IMR-90 (cell line): ENCODE measurements at regions not wholly inside any gene's neighbourhood (a gene's known extent, or its start where the extent isn't known, plus 50 kb on each side); places are given as distances from the start of the nearest gene placed in this dataset.

Source experiments
- ATAC-seq: fragments of 200-7000 bp; cut with Tn5 transposase; 2 replicates; pipeline ENCODE4 v1.9.1; 2020; ENCODE audit warnings: low read depth, mild to moderate bottlenecking, moderate library complexity
- BruUV-seq: library from RNA; stranded (reverse); fragments of 400-500 nt; replicated peaks from 2 replicates; lab custom pipeline; 2021; lab: Mats Ljungman, UMichigan
- CTCF ChIA-PET: fragments of 300-600 bp; formaldehyde crosslinking; extraction: SDS; loops from one replicate; lab custom pipeline; 2021; ENCODE audit warnings: antibody characterized with exemption; lab: Yijun Ruan, JAX
- POLR2A ChIA-PET: fragments of 300-600 bp; sonication (Branson Sonifier 250); formaldehyde crosslinking; loops from one replicate; lab custom pipeline; 2022; ENCODE audit warnings: antibody characterized with exemption; ENCODE audit not compliant: unreplicated experiment; lab: Charles Lee
- DNase-seq: peaks from one replicate; pipeline ENCODE4 v3.0.0; 2013
- H2AFZ ChIP-seq: replicated peaks from 2 replicates; pipeline ENCODE3; 2013; ENCODE audit warnings: low read length, mild to moderate bottlenecking; ENCODE audit not compliant: poor library complexity
- H2AK5ac ChIP-seq: 2 replicates; pipeline ENCODE4 v1.6.1; 2013; ENCODE audit warnings: low read depth, low read length, inconsistent platforms
- H2AK9ac ChIP-seq: replicated peaks from 2 replicates; pipeline ENCODE3; 2013; ENCODE audit warnings: mild to moderate bottlenecking, low read depth, low read length, moderate library complexity; ENCODE audit not compliant: poor library complexity
- H2BK120ac ChIP-seq: 2 replicates; pipeline ENCODE4 v1.6.1; 2013; ENCODE audit warnings: low read depth, low read length, inconsistent platforms
- H2BK15ac ChIP-seq: 3 replicates; pipeline ENCODE4 v1.6.1; 2013; ENCODE audit warnings: low read depth, low read length, inconsistent platforms
- H2BK20ac ChIP-seq: 2 replicates; pipeline ENCODE4 v1.6.1; 2013; ENCODE audit warnings: low read depth, mild to moderate bottlenecking, inconsistent platforms, low read length, moderate library complexity
- H2BK5ac ChIP-seq: 2 replicates; pipeline ENCODE4 v1.6.1; 2013; ENCODE audit warnings: mild to moderate bottlenecking, low read depth, low read length, inconsistent platforms; ENCODE audit not compliant: poor library complexity, severe bottlenecking
- H3K14ac ChIP-seq: replicated peaks from 2 replicates; pipeline ENCODE4 v1.6.1; 2013; ENCODE audit warnings: low read depth, low read length, inconsistent platforms
- H3K18ac ChIP-seq: 2 replicates; pipeline ENCODE4 v1.6.1; 2013; ENCODE audit warnings: low read depth, low read length, control low read depth
- H3K23ac ChIP-seq: 2 replicates; pipeline ENCODE4 v1.6.1; 2013; ENCODE audit warnings: low read depth, low read length, inconsistent platforms
- H3K27ac ChIP-seq: 2 replicates; pipeline ENCODE4 v1.5.1; 2013; ENCODE audit warnings: mild to moderate bottlenecking, control low read depth, low read length; ENCODE audit not compliant: insufficient read depth
- H3K27me3 ChIP-seq: 2 replicates; pipeline ENCODE4 v1.6.1; 2013; ENCODE audit warnings: low read length; ENCODE audit not compliant: control insufficient read depth, insufficient read depth
- H3K36me3 ChIP-seq: 2 replicates; pipeline ENCODE4 v1.6.1; 2013; ENCODE audit warnings: low read length, mixed read lengths; ENCODE audit not compliant: control insufficient read depth, insufficient read depth
- H3K4ac ChIP-seq: 2 replicates; pipeline ENCODE4 v1.6.1; 2013; ENCODE audit warnings: low read depth, low read length, inconsistent platforms
- H3K4me1 ChIP-seq: 2 replicates; pipeline ENCODE4 v1.6.1; 2013; ENCODE audit warnings: low read length, mixed read lengths; ENCODE audit not compliant: control insufficient read depth, insufficient read depth
- H3K4me2 ChIP-seq: 2 replicates; pipeline ENCODE4 v1.6.1; 2013; ENCODE audit warnings: low read depth, mild to moderate bottlenecking, control low read depth, low read length, moderate library complexity
- H3K4me3 ChIP-seq: 2 replicates; pipeline ENCODE4 v1.5.1; 2013; ENCODE audit warnings: low read depth, mild to moderate bottlenecking, control low read depth, low read length, moderate library complexity; ENCODE audit not compliant: insufficient read depth
- H3K56ac ChIP-seq: 2 replicates; pipeline ENCODE4 v1.6.1; 2013; ENCODE audit warnings: low read length, inconsistent platforms; ENCODE audit not compliant: insufficient read depth; ENCODE audit errors: extremely low read depth
- H3K79me1 ChIP-seq, 2 experiments: 2 replicates each; pipeline ENCODE4 v1.6.1; 2013; ENCODE audit warnings: low read length in 2 of 2, inconsistent platforms in 1 of 2, low read depth in 1 of 2
- H3K9ac ChIP-seq: 2 replicates; pipeline ENCODE4 v1.6.1; 2013; ENCODE audit warnings: low read depth, low read length, control low read depth
- H3K9me1 ChIP-seq: 2 replicates; pipeline ENCODE4 v1.6.1; 2013; ENCODE audit warnings: low read length, inconsistent platforms; ENCODE audit not compliant: insufficient read depth
- H3K9me3 ChIP-seq: 2 replicates; pipeline ENCODE4 v1.6.1; 2013; ENCODE audit warnings: low read length; ENCODE audit not compliant: control insufficient read depth, insufficient read depth
- H4K20me1 ChIP-seq: 2 replicates; pipeline ENCODE4 v1.6.1; 2013; ENCODE audit warnings: low read length, inconsistent platforms; ENCODE audit not compliant: insufficient read depth
- H4K5ac ChIP-seq: 2 replicates; pipeline ENCODE4 v1.6.1; 2013; ENCODE audit warnings: mild to moderate bottlenecking, low read depth, low read length, control low read depth
- H4K8ac ChIP-seq, 2 experiments: 2 replicates each; pipeline ENCODE4 v1.6.1; 2013; ENCODE audit warnings: low read depth in 2 of 2, low read length in 2 of 2, control low read depth in 1 of 2, inconsistent platforms in 1 of 2
- H4K91ac ChIP-seq: 2 replicates; pipeline ENCODE4 v1.6.1; 2013; ENCODE audit warnings: low read depth, low read length, inconsistent platforms; ENCODE audit not compliant: insufficient read depth
- BHLHE40 ChIP-seq: fragments of 150-350 bp; IDR thresholded peaks from 2 replicates; pipeline ENCODE4 v1.6.1; 2016; ENCODE audit warnings: mild to moderate bottlenecking, low read depth, low read length
- CEBPB ChIP-seq: IDR thresholded peaks from 2 replicates; pipeline ENCODE4 v1.6.1; 2012; ENCODE audit warnings: low read depth, low read length, improper control_type of control experiment
- CHD1 ChIP-seq: IDR thresholded peaks from 2 replicates; pipeline ENCODE4 v1.6.1; 2012; ENCODE audit warnings: low read depth, low read length, improper control_type of control experiment
- FOS ChIP-seq: fragments of 150-350 bp; IDR thresholded peaks from 2 replicates; pipeline ENCODE4 v1.6.1; 2016; ENCODE audit warnings: low read depth, low read length
- MAFK ChIP-seq: IDR thresholded peaks from 2 replicates; pipeline ENCODE4 v1.6.1; 2012; ENCODE audit warnings: low read depth, low read length, improper control_type of control experiment
- MAZ ChIP-seq: IDR thresholded peaks from 2 replicates; pipeline ENCODE4 v1.6.1; 2012; ENCODE audit warnings: low read depth, mild to moderate bottlenecking, low read length, improper control_type of control experiment, moderate library complexity, borderline replicate concordance
- MXI1 ChIP-seq: IDR thresholded peaks from 2 replicates; pipeline ENCODE4 v1.6.1; 2012; ENCODE audit warnings: low read depth, mild to moderate bottlenecking, low read length, moderate library complexity, borderline replicate concordance
- NFE2L2 ChIP-seq: fragments of 150-350 bp; IDR thresholded peaks from 2 replicates; pipeline ENCODE4 v1.6.1; 2016; ENCODE audit warnings: low read depth, mild to moderate bottlenecking, low read length
- POLR2A ChIP-seq: IDR thresholded peaks from 2 replicates; pipeline ENCODE4 v1.6.1; 2012; ENCODE audit warnings: mild to moderate bottlenecking, low read depth, low read length
- RAD21 ChIP-seq: IDR thresholded peaks from 2 replicates; pipeline ENCODE4 v1.6.1; 2012; ENCODE audit warnings: low read length, improper control_type of control experiment
- RCOR1 ChIP-seq: IDR thresholded peaks from 2 replicates; pipeline ENCODE4 v1.6.1; 2012; ENCODE audit warnings: mild to moderate bottlenecking, low read length, improper control_type of control experiment; ENCODE audit not compliant: insufficient replicate concordance
- RFX5 ChIP-seq: IDR thresholded peaks from 2 replicates; pipeline ENCODE4 v1.8.0; 2012; ENCODE audit warnings: low read depth, mild to moderate bottlenecking, low read length, moderate library complexity
- SMC3 ChIP-seq: fragments of 150-350 bp; IDR thresholded peaks from 2 replicates; pipeline ENCODE4 v1.6.1; 2016; ENCODE audit warnings: low read depth, mild to moderate bottlenecking, antibody characterized with exemption, low read length, moderate library complexity
- WGBS, 2 experiments: methylation state at CpG; one replicate each; pipeline versions ENCODE4 v1.1.5 to v1.1.7; 2013; ENCODE audit warnings: missing lambda C conversion rate in 2 of 2; ENCODE audit not compliant: insufficient read length in 1 of 2; ENCODE audit errors: extremely low coverage in 2 of 2; 5-methylcytosine and 5-hydroxymethylcytosine counted together
- dilution Hi-C: fragments of 300-500 bp; cut with HindIII; formaldehyde crosslinking; loops from one replicate; pipeline ENCODE4 v1.14.3; 2018; ENCODE audit warnings: low sequenced_read_pairs; ENCODE audit not compliant: unreplicated experiment
- in situ Hi-C: fragments of 300-500 bp; cut with MboI; formaldehyde crosslinking; loops from 3 replicates; pipeline ENCODE4 v1.14.3; 2019; ENCODE audit warnings: low sequenced_read_pairs, inconsistent platforms, mixed read lengths
- intact Hi-C: fragments of 100-400 bp; cut with micrococcal nuclease; formaldehyde crosslinking; loops from 2 replicates; pipeline ENCODE4 v1.10.0; 2022
- TF ChIP-seq, protein P1 (sequence below): conservative IDR thresholded peaks from 2 replicates; pipeline ENCODE4 v1.5.1; 2012; ENCODE audit warnings: mild to moderate bottlenecking, low read depth, low read length, improper control_type of control experiment
- TF ChIP-seq, protein P2 (sequence below): fragments of 150-350 bp; IDR thresholded peaks from 2 replicates; pipeline ENCODE4 v1.6.1; 2017; ENCODE audit warnings: mild to moderate bottlenecking, antibody characterized with exemption, low read length, low read depth
- TF ChIP-seq, protein P3 (sequence below): fragments of 150-350 bp; IDR thresholded peaks from 2 replicates; pipeline ENCODE4 v1.6.1; 2016; ENCODE audit warnings: low read depth, mild to moderate bottlenecking, low read length, moderate library complexity, borderline replicate concordance

DNA sequence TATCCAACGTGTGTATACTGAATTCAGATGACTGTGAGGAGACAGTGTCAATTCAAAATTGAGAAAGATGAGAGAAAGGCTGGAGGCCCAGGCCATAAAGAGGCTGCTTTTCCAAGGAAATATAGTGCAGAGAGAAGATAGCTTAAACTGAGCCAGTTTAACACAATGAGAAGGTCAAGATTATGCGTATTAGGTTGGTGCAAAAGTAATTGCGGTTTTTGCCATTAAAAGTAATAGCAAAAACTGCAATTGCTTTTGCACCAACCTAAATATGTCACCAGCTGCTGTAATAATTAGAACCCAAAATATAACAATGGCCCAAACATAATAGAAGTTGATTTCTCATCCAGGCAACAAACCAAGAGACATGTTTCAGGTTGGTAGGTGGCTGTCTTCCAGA is 148.7 kb upstream of the ATP5MC3 start:
- POLR2A ChIA-PET: no interaction called here
- H3K18ac ChIP-seq: no peak overlapping the region
- CTCF ChIA-PET: interaction anchor here (0.9 to 1.6 kb wide), 2 partner anchors 9 to 127 kb away, joined by 3 to 5 read pairs; no protein-coding TSS in a partner anchor

More for the DNA sequence above, 148.7 kb upstream of the ATP5MC3 start:
- no peaks in the 10 kb centered on the region for H3K9me1 ChIP-seq
- in situ Hi-C loops (no loop called here), dilution Hi-C loops (no loop called here), intact Hi-C loops (no loop called here)
- no peak overlapping the region for H3K27ac ChIP-seq
- no peaks in the 10 kb centered on the region for H3K79me1 ChIP-seq
- H3K14ac ChIP-seq: no peak overlapping the region
- ATAC-seq: no peak
- H3K9me3 ChIP-seq: no peaks in the 10 kb centered on the region
- H3K4ac ChIP-seq: no peak overlapping the region
- H2BK120ac ChIP-seq: no peak overlapping the region
- no peak overlapping the region for H4K8ac ChIP-seq
- H3K4me2 ChIP-seq: no peak overlapping the region
- H3K23ac ChIP-seq: no peak overlapping the region
- no peak overlapping the region for H2AK9ac ChIP-seq
- H3K4me1 ChIP-seq: no peaks in the 10 kb centered on the region
- H3K9ac ChIP-seq: no peak overlapping the region
- H2BK20ac ChIP-seq: no peak overlapping the region
- no peak overlapping the region for H2BK5ac ChIP-seq
- no peaks in the 10 kb centered on the region for H3K27me3 ChIP-seq
- no peaks in the 10 kb centered on the region for H4K20me1 ChIP-seq
- no peak overlapping the region for H2BK15ac ChIP-seq
- no peak overlapping the region for H2AK5ac ChIP-seq
- no peak overlapping the region for H4K5ac ChIP-seq
- no peak for DNase-seq
- no peak overlapping the region for H2AFZ ChIP-seq
- BruUV-seq: no TSS peak
- TF ChIP-seq MAFK (no peak), SMC3 (no peak), CEBPB (no peak), MXI1 (no peak), NFE2L2 (no peak), POLR2A (no peak), BHLHE40 (no peak), FOS (no peak), CHD1 (no peak), RCOR1 (no peak), RAD21 (no peak), MAZ (no peak), RFX5 (no peak)
- TF ChIP-seq, protein P1, sequence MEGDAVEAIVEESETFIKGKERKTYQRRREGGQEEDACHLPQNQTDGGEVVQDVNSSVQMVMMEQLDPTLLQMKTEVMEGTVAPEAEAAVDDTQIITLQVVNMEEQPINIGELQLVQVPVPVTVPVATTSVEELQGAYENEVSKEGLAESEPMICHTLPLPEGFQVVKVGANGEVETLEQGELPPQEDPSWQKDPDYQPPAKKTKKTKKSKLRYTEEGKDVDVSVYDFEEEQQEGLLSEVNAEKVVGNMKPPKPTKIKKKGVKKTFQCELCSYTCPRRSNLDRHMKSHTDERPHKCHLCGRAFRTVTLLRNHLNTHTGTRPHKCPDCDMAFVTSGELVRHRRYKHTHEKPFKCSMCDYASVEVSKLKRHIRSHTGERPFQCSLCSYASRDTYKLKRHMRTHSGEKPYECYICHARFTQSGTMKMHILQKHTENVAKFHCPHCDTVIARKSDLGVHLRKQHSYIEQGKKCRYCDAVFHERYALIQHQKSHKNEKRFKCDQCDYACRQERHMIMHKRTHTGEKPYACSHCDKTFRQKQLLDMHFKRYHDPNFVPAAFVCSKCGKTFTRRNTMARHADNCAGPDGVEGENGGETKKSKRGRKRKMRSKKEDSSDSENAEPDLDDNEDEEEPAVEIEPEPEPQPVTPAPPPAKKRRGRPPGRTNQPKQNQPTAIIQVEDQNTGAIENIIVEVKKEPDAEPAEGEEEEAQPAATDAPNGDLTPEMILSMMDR: no peak
- TF ChIP-seq, protein P2, sequence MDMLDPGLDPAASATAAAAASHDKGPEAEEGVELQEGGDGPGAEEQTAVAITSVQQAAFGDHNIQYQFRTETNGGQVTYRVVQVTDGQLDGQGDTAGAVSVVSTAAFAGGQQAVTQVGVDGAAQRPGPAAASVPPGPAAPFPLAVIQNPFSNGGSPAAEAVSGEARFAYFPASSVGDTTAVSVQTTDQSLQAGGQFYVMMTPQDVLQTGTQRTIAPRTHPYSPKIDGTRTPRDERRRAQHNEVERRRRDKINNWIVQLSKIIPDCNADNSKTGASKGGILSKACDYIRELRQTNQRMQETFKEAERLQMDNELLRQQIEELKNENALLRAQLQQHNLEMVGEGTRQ: no peak
- TF ChIP-seq, protein P3, sequence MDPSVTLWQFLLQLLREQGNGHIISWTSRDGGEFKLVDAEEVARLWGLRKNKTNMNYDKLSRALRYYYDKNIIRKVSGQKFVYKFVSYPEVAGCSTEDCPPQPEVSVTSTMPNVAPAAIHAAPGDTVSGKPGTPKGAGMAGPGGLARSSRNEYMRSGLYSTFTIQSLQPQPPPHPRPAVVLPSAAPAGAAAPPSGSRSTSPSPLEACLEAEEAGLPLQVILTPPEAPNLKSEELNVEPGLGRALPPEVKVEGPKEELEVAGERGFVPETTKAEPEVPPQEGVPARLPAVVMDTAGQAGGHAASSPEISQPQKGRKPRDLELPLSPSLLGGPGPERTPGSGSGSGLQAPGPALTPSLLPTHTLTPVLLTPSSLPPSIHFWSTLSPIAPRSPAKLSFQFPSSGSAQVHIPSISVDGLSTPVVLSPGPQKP: no peak
- no peaks in the 10 kb centered on the region for H3K36me3 ChIP-seq
- H3K4me3 ChIP-seq: no peak overlapping the region
- 73% methylated on average over 2 of the region's 3 CpGs; no CpG with 5 or more reads in 1 of the 2 experiments for WGBS, 2 experiments
- H3K56ac ChIP-seq: no peak overlapping the region
- H4K91ac ChIP-seq: no peak overlapping the region
